Neural progenitor cell (in vitro differentiated cells): ENCODE measurements at regions not wholly inside any gene's neighbourhood (a gene's known extent, or its start where the extent isn't known, plus 50 kb on each side); places are given as distances from the start of the nearest gene placed in this dataset.
A peak's percentile ranks its signal among the peaks of the same experiment; 100 is the strongest.

Experiments
- DNase-seq: peaks from one replicate; pipeline ENCODE4 v3.0.0-alpha.2; 2016; ENCODE audit warnings: low spot score
- H2AFZ ChIP-seq: fragments of 200-600 bp; sonication (generic); replicated peaks from 2 replicates; pipeline ENCODE4 v1.6.1; 2016; ENCODE audit warnings: antibody characterized with exemption
- H3F3A ChIP-seq: fragments of 200-600 bp; sonication (generic); 2 replicates; pipeline ENCODE4 v1.6.1; 2016; ENCODE audit warnings: antibody characterized with exemption, low read depth
- H3K27ac ChIP-seq: fragments of 200-600 bp; sonication (generic); 2 replicates; pipeline ENCODE4 v1.5.1; 2016; ENCODE audit warnings: mild to moderate bottlenecking
- H3K27me3 ChIP-seq: fragments of 200-600 bp; sonication (generic); 2 replicates; pipeline ENCODE4 v1.6.1; 2016; ENCODE audit warnings: mild to moderate bottlenecking, moderate library complexity
- H3K36me3 ChIP-seq: fragments of 200-600 bp; sonication (generic); 2 replicates; pipeline ENCODE4 v1.5.1; 2016
- H3K4me1 ChIP-seq: fragments of 200-600 bp; sonication (generic); 2 replicates; pipeline ENCODE4 v1.6.1; 2016; ENCODE audit warnings: mixed run types
- H3K4me2 ChIP-seq: fragments of 200-600 bp; sonication (generic); 2 replicates; pipeline ENCODE4 v1.6.1; 2016
- H3K4me3 ChIP-seq: fragments of 200-600 bp; sonication (generic); 2 replicates; pipeline ENCODE4 v1.5.1; 2016
- H3K79me2 ChIP-seq: fragments of 200-600 bp; sonication (generic); 2 replicates; pipeline ENCODE4 v1.6.1; 2016; ENCODE audit warnings: low read depth
- H3K9ac ChIP-seq: fragments of 200-600 bp; sonication (generic); 2 replicates; pipeline ENCODE4 v1.6.1; 2016
- H3K9me3 ChIP-seq: fragments of 200-600 bp; sonication (generic); 2 replicates; pipeline ENCODE4 v1.5.1; 2016; ENCODE audit warnings: low read depth
- H4K20me1 ChIP-seq: fragments of 200-600 bp; sonication (generic); 2 replicates; pipeline ENCODE4 v1.6.1; 2016; ENCODE audit warnings: low read depth
- H3K27ac Mint-ChIP-seq: 3 replicates; pipeline ENCODE4 v1.8.0; 2021; ENCODE audit warnings: mixed read lengths
- H3K27me3 Mint-ChIP-seq: 2 replicates; pipeline ENCODE4 v1.8.0; 2022; ENCODE audit warnings: low read depth, mild to moderate bottlenecking, inconsistent platforms, moderate library complexity, mixed read lengths; ENCODE audit not compliant: insufficient read depth
- H3K36me3 Mint-ChIP-seq: 3 replicates; pipeline ENCODE4 v1.8.0; 2021; ENCODE audit warnings: mixed read lengths
- H3K4me1 Mint-ChIP-seq: 3 replicates; pipeline ENCODE4 v1.8.0; 2021; ENCODE audit warnings: mixed read lengths
- H3K4me3 Mint-ChIP-seq: 3 replicates; pipeline ENCODE4 v1.8.0; 2021; ENCODE audit warnings: mild to moderate bottlenecking, moderate library complexity, mixed read lengths
- H3K9me3 Mint-ChIP-seq: 3 replicates; pipeline ENCODE4 v1.8.0; 2020; ENCODE audit warnings: mixed read lengths
- EZH2 ChIP-seq: fragments of 200-600 bp; sonication (generic); IDR thresholded peaks from 2 replicates; pipeline ENCODE4 v1.6.1; 2017; ENCODE audit warnings: antibody characterized with exemption, mild to moderate bottlenecking, moderate library complexity
- EZH2phosphoT487 ChIP-seq: fragments of 200-600 bp; sonication (generic); IDR thresholded peaks from 2 replicates; pipeline ENCODE4 v1.6.1; 2017; ENCODE audit warnings: antibody characterized with exemption
- TF ChIP-seq, protein P1 (sequence below): fragments of 200-600 bp; sonication (generic); IDR thresholded peaks from 2 replicates; pipeline ENCODE4 v1.5.1; 2017; ENCODE audit warnings: antibody characterized with exemption, mild to moderate bottlenecking

DNA sequence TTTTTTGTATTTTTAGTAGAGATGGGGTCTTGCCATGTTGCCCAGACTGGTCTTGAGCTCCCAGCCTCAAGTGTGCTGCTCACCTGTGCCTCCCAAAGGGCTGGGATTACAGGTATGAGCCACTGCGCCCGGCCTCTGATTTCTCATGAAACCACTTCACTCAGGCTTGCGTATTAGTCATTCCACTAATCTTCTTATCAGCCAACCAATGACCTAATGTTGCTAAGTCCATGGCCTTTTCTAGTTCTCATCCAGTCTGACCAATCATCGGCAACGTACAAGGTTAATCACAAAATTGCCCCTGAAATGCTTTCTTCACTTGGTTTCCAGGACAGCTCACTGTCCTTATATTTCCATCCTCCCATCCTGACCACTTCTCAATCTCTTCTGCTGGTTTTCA is 605.3 kb upstream of the SLC10A2 start:
- TF ChIP-seq, protein P1, sequence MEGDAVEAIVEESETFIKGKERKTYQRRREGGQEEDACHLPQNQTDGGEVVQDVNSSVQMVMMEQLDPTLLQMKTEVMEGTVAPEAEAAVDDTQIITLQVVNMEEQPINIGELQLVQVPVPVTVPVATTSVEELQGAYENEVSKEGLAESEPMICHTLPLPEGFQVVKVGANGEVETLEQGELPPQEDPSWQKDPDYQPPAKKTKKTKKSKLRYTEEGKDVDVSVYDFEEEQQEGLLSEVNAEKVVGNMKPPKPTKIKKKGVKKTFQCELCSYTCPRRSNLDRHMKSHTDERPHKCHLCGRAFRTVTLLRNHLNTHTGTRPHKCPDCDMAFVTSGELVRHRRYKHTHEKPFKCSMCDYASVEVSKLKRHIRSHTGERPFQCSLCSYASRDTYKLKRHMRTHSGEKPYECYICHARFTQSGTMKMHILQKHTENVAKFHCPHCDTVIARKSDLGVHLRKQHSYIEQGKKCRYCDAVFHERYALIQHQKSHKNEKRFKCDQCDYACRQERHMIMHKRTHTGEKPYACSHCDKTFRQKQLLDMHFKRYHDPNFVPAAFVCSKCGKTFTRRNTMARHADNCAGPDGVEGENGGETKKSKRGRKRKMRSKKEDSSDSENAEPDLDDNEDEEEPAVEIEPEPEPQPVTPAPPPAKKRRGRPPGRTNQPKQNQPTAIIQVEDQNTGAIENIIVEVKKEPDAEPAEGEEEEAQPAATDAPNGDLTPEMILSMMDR = no peak
- Histone ChIP-seq H3K79me2 (no peaks in the 10 kb centered on the region), H3K27ac (no peak overlapping the region), H3K4me1 (no peaks in the 10 kb centered on the region), H3F3A (no peaks in the 10 kb centered on the region), H3K4me2 (no peak overlapping the region), H2AFZ (no peak overlapping the region), H4K20me1 (no peaks in the 10 kb centered on the region), H3K4me3 (no peak overlapping the region), H3K9ac (no peak overlapping the region), H3K36me3 (no peaks in the 10 kb centered on the region), H3K9me3 (no peaks in the 10 kb centered on the region), H3K27me3 (no peaks in the 10 kb centered on the region)
- DNase-seq = no peak
- Mint-ChIP-seq H3K27me3 (no peaks in the 10 kb centered on the region), H3K36me3 (no peaks in the 10 kb centered on the region), H3K9me3 (no peaks in the 10 kb centered on the region), H3K27ac (no peak overlapping the region), H3K4me1 (no peaks in the 10 kb centered on the region), H3K4me3 (no peak overlapping the region)

DNA sequence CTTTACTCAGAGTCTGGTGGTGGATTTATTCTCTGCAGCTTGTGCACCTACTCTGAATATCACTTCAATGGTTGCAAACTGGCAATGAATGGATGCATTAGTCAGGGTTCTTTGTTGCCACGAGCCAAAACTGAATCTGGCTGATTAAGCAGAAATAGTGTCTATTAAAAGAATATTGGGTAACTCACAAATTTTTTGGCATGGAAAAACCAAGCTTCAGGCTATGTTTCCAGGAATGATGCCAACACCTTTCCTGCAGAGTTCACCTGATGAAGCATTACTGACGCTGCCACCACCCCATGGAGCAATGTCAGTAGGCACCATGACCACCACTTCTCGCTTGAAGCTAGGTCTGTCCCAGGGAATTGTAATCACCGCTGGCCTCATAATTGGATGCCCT is 597.8 kb upstream of the SLC10A2 start:
- no peaks in the 10 kb centered on the region for H3K79me2 ChIP-seq
- H3K9me3 ChIP-seq = no peaks in the 10 kb centered on the region
- H3K4me3 ChIP-seq = no peak overlapping the region
- H3K9me3 Mint-ChIP-seq = peaks cover 10% of the 10 kb centered on the region
- H3K36me3 Mint-ChIP-seq = no peaks in the 10 kb centered on the region
- no peak overlapping the region for H2AFZ ChIP-seq
- TF ChIP-seq EZH2phosphoT487 (no peak), EZH2 (no peak)
- TF ChIP-seq, protein P1 = no peak
- DNase-seq = no peak
- H3K27ac Mint-ChIP-seq = no peak overlapping the region
- no peaks in the 10 kb centered on the region for H3F3A ChIP-seq
- no peak overlapping the region for H3K27ac ChIP-seq
- H3K4me1 ChIP-seq = no peaks in the 10 kb centered on the region
- no peak overlapping the region for H3K9ac ChIP-seq
- no peak overlapping the region for H3K4me2 ChIP-seq
- H3K27me3 Mint-ChIP-seq = no peaks in the 10 kb centered on the region
- H3K4me1 Mint-ChIP-seq = no peaks in the 10 kb centered on the region
- no peaks in the 10 kb centered on the region for H4K20me1 ChIP-seq
- H3K4me3 Mint-ChIP-seq = no peak overlapping the region
- H3K27me3 ChIP-seq = no peaks in the 10 kb centered on the region
- H3K36me3 ChIP-seq = no peaks in the 10 kb centered on the region

DNA sequence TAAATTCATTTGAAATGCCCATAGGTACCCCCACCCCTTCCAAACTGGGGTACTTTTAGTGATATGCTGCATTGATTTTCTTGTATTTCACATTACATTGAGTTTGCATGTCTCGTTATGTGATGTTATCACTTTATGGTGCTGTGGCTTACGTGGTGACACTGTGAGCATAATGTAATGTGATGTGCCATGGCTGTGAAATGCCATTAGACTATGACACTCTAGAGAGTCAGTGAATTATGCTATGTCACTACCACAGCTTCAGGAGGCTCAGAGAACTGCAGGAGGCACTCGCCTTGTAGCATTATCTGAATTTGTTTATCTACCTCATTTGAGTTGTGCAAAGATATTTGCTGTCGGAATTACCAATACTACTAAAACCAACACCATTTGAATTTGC is 590.1 kb upstream of the SLC10A2 start:
- no peak for DNase-seq
- no peak overlapping the region for H3K27ac Mint-ChIP-seq

More for the DNA sequence above, 590.1 kb upstream of the SLC10A2 start:
- H3K9ac ChIP-seq = no peak overlapping the region
- peaks cover 16% of the 10 kb centered on the region for H3K4me1 ChIP-seq
- no peaks in the 10 kb centered on the region for H3K27me3 Mint-ChIP-seq
- H4K20me1 ChIP-seq = no peaks in the 10 kb centered on the region
- H3K4me1 Mint-ChIP-seq = peaks cover 11% of the 10 kb centered on the region
- H3K36me3 ChIP-seq = no peaks in the 10 kb centered on the region
- no peaks in the 10 kb centered on the region for H3K9me3 ChIP-seq
- no peaks in the 10 kb centered on the region for H3K36me3 Mint-ChIP-seq
- H3K4me3 Mint-ChIP-seq = no peak overlapping the region
- H3K4me3 ChIP-seq = no peak overlapping the region
- TF ChIP-seq, protein P1 = no peak
- TF ChIP-seq EZH2phosphoT487 = no peak
- TF ChIP-seq EZH2 = no peak
- no peak overlapping the region for H3K27ac ChIP-seq
- H3K9me3 Mint-ChIP-seq = no peaks in the 10 kb centered on the region
- H3K79me2 ChIP-seq = no peaks in the 10 kb centered on the region
- peak overlapping the region; percentile 0 for H3K4me2 ChIP-seq
- H2AFZ ChIP-seq = no peak overlapping the region
- H3K27me3 ChIP-seq = no peaks in the 10 kb centered on the region
- no peaks in the 10 kb centered on the region for H3F3A ChIP-seq
